Cardiac muscle cell (in vitro differentiated cells and primary cell): ENCODE measurements at regions not wholly inside any gene's neighbourhood (a gene's known extent, or its start where the extent isn't known, plus 50 kb on each side); places are given as distances from the start of the nearest gene placed in this dataset.

Source experiments
- DNase-seq, 2 donors: peaks; one replicate each; pipeline versions ENCODE4 v3.0.0 to v3.0.0-alpha.2; 2010 to 2017; ENCODE audit warnings: low read depth in 1 of 2, low spot score in 1 of 2
- H3K27ac ChIP-seq: fragments of 200-600 bp; sonication (generic); 2 replicates; pipeline ENCODE4 v1.5.1; 2016
- H3K27me3 ChIP-seq: fragments of 200-600 bp; sonication (generic); 2 replicates; pipeline ENCODE4 v1.6.0; 2016; ENCODE audit warnings: control low read depth
- H3K36me3 ChIP-seq: fragments of 200-600 bp; sonication (generic); 2 replicates; pipeline ENCODE4 v1.5.1; 2016; ENCODE audit warnings: control low read depth
- H3K4me1 ChIP-seq: fragments of 200-600 bp; sonication (generic); 2 replicates; pipeline ENCODE4 v1.8.1; 2017; ENCODE audit warnings: low read depth, mild to moderate bottlenecking, mixed run types
- H3K4me3 ChIP-seq: fragments of 200-600 bp; sonication (generic); 2 replicates; pipeline ENCODE4 v1.5.1; 2016; ENCODE audit warnings: mild to moderate bottlenecking
- H3K9me3 ChIP-seq: fragments of 200-600 bp; sonication (generic); 2 replicates; pipeline ENCODE4 v1.5.1; 2017; ENCODE audit warnings: low read depth, mild to moderate bottlenecking, control low read depth
- TF ChIP-seq, protein P1 (sequence below): IDR thresholded peaks from 2 replicates; pipeline ENCODE4 v1.5.1; 2012; ENCODE audit warnings: low read depth, mild to moderate bottlenecking, low read length

DNA sequence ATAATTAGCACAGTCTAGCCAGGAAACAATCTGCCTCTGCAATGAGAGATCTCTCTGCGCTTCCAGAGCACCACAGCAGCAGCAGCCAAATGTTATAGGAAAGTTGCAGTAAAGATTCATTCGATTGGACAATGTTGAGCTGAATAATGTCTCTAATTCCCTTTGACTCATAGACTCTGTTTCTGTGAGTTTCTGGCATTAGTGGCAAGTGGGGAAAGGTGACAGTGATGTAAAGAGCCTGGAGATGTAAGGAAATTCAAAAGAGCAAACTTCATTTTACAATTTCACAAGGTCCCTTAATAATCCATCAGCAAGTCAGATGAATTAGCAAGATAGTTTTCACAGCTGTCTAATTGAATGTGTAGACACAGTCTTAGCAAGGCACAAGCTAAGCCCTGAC lies 184.4 kb downstream of the VEGFC start:
- Histone ChIP-seq H3K4me1 (no peaks in the 10 kb centered on the region), H3K4me3 (no peak overlapping the region), H3K27ac (no peak overlapping the region), H3K27me3 (no peaks in the 10 kb centered on the region), H3K9me3 (no peaks in the 10 kb centered on the region), H3K36me3 (no peaks in the 10 kb centered on the region)
- TF ChIP-seq, protein P1, sequence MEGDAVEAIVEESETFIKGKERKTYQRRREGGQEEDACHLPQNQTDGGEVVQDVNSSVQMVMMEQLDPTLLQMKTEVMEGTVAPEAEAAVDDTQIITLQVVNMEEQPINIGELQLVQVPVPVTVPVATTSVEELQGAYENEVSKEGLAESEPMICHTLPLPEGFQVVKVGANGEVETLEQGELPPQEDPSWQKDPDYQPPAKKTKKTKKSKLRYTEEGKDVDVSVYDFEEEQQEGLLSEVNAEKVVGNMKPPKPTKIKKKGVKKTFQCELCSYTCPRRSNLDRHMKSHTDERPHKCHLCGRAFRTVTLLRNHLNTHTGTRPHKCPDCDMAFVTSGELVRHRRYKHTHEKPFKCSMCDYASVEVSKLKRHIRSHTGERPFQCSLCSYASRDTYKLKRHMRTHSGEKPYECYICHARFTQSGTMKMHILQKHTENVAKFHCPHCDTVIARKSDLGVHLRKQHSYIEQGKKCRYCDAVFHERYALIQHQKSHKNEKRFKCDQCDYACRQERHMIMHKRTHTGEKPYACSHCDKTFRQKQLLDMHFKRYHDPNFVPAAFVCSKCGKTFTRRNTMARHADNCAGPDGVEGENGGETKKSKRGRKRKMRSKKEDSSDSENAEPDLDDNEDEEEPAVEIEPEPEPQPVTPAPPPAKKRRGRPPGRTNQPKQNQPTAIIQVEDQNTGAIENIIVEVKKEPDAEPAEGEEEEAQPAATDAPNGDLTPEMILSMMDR, result no peak
- DNase-seq, result no peak

- no peak overlapping the region for H3K27ac ChIP-seq
These were observed 182.1 kb downstream of the VEGFC start for GRCh38 chr4:176610594-176610993.

DNA sequence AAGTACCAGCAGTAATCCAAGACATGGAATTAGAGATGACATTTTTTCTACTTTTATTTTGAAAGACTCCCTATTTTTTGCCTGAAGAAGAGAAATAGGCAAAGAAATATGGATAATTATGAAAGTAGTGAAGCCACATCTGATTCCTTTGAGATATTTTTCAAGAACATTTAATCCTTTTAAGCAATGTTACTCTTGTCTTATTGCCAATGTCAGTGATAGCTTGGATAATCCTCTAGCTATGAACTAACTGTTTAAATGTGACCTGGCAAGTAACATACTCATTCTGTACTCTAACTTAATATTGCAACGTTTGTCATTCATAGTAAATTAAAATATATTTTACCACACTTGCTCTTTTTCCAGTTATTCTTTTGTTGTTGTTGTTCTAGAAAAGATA lies 181.3 kb downstream of the VEGFC start:
- Histone ChIP-seq H3K27me3 (no peaks in the 10 kb centered on the region), H3K4me3 (no peak overlapping the region), H3K4me1 (no peaks in the 10 kb centered on the region), H3K9me3 (no peaks in the 10 kb centered on the region), H3K36me3 (no peaks in the 10 kb centered on the region), H3K27ac (no peak overlapping the region)
- no peak for DNase-seq
- TF ChIP-seq, protein P1, result no peak

More at GRCh38 chr4:176610594-176610993, 182.1 kb downstream of the VEGFC start:
- Histone ChIP-seq H3K27me3 (no peaks in the 10 kb centered on the region), H3K36me3 (no peaks in the 10 kb centered on the region), H3K4me1 (no peaks in the 10 kb centered on the region), H3K4me3 (no peak overlapping the region), H3K9me3 (no peaks in the 10 kb centered on the region)
- TF ChIP-seq, protein P1, result no peak
- DNase-seq, result no peak

- Histone ChIP-seq H3K27me3 (no peaks in the 10 kb centered on the region), H3K4me1 (no peaks in the 10 kb centered on the region), H3K4me3 (no peak overlapping the region), H3K36me3 (no peaks in the 10 kb centered on the region), H3K27ac (no peak overlapping the region), H3K9me3 (no peaks in the 10 kb centered on the region)
- TF ChIP-seq, protein P1, result no peak
- DNase-seq, result no peak
These were observed 180.8 kb downstream of the VEGFC start for GRCh38 chr4:176611951-176612350.

- TF ChIP-seq, protein P1, result no peak
- H3K27me3 ChIP-seq, result no peaks in the 10 kb centered on the region
- DNase-seq, result peak in 1 of 2 donors; percentile 15
- no peaks in the 10 kb centered on the region for H3K9me3 ChIP-seq
- no peaks in the 10 kb centered on the region for H3K36me3 ChIP-seq
- no peaks in the 10 kb centered on the region for H3K4me1 ChIP-seq
- H3K27ac ChIP-seq, result no peak overlapping the region
- no peak overlapping the region for H3K4me3 ChIP-seq
These were observed 177.9 kb downstream of the VEGFC start for GRCh38 chr4:176614793-176615192.

GRCh38 chr4:176616151-176616550 lies 176.6 kb downstream of the VEGFC start:
- no peaks in the 10 kb centered on the region for H3K27me3 ChIP-seq
- no peaks in the 10 kb centered on the region for H3K4me1 ChIP-seq
- no peak for DNase-seq
- H3K27ac ChIP-seq, result no peak overlapping the region
- H3K36me3 ChIP-seq, result no peaks in the 10 kb centered on the region
- no peaks in the 10 kb centered on the region for H3K9me3 ChIP-seq
- TF ChIP-seq, protein P1, result no peak
- no peak overlapping the region for H3K4me3 ChIP-seq
